Suprapubic skin (tissue), 4 donors: ENCODE measurements at regions not wholly inside any gene's neighbourhood (a gene's known extent, or its start where the extent isn't known, plus 50 kb on each side); places are given as distances from the start of the nearest gene placed in this dataset.

Experiments
- DNase-seq, 2 donors: peaks; one replicate each; pipeline ENCODE4 v3.0.0-alpha.2; 2019; ENCODE audit warnings: low spot score in 2 of 2
- H3K27ac ChIP-seq: fragments of 200-600 bp; sonication (generic); one replicate; pipeline ENCODE4 v1.5.1; 2019
- H3K27me3 ChIP-seq: fragments of 200-600 bp; sonication (generic); one replicate; pipeline ENCODE4 v1.5.1; 2019
- H3K36me3 ChIP-seq: fragments of 200-600 bp; sonication (generic); one replicate; pipeline ENCODE4 v1.5.1; 2019
- H3K4me1 ChIP-seq: fragments of 200-600 bp; sonication (generic); one replicate; pipeline ENCODE4 v1.5.1; 2019
- H3K4me3 ChIP-seq: fragments of 200-600 bp; sonication (generic); one replicate; pipeline ENCODE4 v1.5.1; 2019; ENCODE audit warnings: mild to moderate bottlenecking
- H3K9me3 ChIP-seq: fragments of 200-600 bp; sonication (generic); one replicate; pipeline ENCODE4 v1.5.1; 2019
- EP300 ChIP-seq: sonication (generic); formaldehyde crosslinking; IDR thresholded peaks from one replicate; pipeline ENCODE4 v1.6.1; 2017; ENCODE audit warnings: antibody characterized with exemption
- POLR2A ChIP-seq, 2 donors: fragments of 450-650 bp; IDR thresholded peaks; one replicate each; pipeline ENCODE4 v1.6.1; 2017; ENCODE audit warnings: antibody characterized with exemption in 2 of 2, mild to moderate bottlenecking in 2 of 2, moderate library complexity in 2 of 2
- POLR2AphosphoS5 ChIP-seq, 3 donors: sonication (generic); formaldehyde crosslinking; IDR thresholded peaks; one replicate each; pipeline ENCODE4 v1.6.1; 2017; ENCODE audit warnings: antibody characterized with exemption in 3 of 3
- WGBS: methylation state at CpG from one replicate; pipeline ENCODE4 v1.1.5; 2018; 5-methylcytosine and 5-hydroxymethylcytosine counted together
- TF ChIP-seq, protein P1 (sequence below), 2 donors: fragments of 200-600 bp in 1 of 2; fragments of 450-650 bp in 1 of 2; sonication (generic) in 1 of 2; IDR thresholded peaks; one replicate each; pipeline ENCODE4 v1.5.1; 2016 to 2019; ENCODE audit warnings: antibody characterized with exemption in 2 of 2, mild to moderate bottlenecking in 1 of 2, moderate library complexity in 1 of 2

DNA sequence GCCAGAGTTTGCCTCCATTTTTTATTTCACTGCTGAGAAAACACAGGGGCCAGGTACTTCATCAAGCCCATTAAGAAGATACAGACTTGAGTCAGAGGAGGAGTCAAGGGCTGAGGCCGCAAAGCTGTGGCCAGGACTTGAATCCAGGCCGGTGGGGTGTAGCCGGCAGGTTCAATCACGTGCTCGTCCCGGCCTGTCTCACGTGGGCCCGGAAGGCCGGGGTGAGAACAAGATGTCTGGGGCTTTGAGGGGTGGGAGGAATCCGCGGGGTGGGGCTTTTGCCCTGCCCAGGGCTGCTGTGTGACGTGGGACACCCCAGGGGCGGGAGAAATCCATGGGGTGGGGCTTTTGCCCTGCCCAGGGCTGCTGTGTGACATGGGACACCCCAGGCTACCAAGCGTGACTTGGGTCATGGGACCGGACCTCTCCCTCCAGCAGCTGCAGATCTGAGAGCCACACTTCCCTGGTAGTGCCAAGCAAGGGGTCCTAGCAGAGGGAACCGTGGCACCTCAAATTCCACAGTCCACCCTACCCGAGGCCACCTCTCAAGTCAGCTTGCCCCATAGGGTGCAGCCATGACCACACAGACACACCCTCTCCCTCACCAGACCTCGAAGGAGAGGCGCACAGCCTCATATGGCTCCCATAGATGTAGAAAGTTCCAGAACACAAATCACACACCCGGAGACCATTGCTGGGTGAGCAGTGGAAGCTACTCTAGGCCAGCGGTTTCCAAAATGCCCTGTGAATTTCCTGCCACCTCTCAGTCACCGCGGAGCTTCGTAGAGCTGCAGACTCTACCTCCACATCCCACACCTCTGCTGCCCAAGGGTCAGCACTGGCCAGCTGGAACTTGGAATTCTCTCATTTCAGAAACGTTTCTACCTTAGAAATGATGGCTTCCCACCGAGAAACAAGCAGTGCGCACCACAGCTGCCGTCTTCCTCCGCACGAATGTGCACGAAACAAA is 156.1 kb downstream of the DLL1 start:
- no peaks in the 10 kb centered on the region for H3K27me3 ChIP-seq
- H3K36me3 ChIP-seq, result no peaks in the 10 kb centered on the region
- WGBS, result 90% methylated on average over 16 of the region's 31 CpGs
- DNase-seq, result peak in 1 of 2 donors; percentile 49
- no peak overlapping the region for H3K27ac ChIP-seq
- TF ChIP-seq POLR2A (IDR thresholded peaks at IDR 0.05) (no peak), EP300 (no peak), POLR2AphosphoS5 (IDR thresholded peaks at IDR 0.05) (no peak)
- TF ChIP-seq, protein P1, sequence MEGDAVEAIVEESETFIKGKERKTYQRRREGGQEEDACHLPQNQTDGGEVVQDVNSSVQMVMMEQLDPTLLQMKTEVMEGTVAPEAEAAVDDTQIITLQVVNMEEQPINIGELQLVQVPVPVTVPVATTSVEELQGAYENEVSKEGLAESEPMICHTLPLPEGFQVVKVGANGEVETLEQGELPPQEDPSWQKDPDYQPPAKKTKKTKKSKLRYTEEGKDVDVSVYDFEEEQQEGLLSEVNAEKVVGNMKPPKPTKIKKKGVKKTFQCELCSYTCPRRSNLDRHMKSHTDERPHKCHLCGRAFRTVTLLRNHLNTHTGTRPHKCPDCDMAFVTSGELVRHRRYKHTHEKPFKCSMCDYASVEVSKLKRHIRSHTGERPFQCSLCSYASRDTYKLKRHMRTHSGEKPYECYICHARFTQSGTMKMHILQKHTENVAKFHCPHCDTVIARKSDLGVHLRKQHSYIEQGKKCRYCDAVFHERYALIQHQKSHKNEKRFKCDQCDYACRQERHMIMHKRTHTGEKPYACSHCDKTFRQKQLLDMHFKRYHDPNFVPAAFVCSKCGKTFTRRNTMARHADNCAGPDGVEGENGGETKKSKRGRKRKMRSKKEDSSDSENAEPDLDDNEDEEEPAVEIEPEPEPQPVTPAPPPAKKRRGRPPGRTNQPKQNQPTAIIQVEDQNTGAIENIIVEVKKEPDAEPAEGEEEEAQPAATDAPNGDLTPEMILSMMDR (IDR thresholded peaks at IDR 0.05), result no peak
- H3K9me3 ChIP-seq, result no peaks in the 10 kb centered on the region
- H3K4me3 ChIP-seq, result no peak overlapping the region
- peaks cover 22% of the 10 kb centered on the region for H3K4me1 ChIP-seq

DNA sequence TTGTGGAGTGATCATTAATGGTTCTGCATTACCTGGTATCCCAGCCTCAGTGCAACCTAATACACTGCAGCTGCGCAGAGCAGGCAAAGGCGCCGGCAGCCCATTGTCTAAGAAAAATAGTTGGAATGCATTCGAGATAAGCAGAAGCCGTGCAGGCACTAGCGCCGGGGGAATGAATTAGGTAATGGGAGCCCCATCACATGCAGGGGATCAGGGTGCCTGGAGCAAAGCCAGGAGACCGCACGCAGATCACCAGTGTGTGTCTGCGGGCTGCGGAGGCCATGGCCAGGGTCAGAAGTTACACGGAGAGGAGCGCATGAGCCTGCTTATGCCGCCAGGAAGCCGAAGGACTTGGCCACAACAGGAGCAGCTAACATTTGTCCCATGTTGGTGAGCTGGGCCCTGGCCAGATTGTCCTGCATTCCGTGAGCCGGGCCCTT is 156.8 kb downstream of the DLL1 start:
- no peak overlapping the region for H3K27ac ChIP-seq
- no peak overlapping the region for H3K4me3 ChIP-seq
- peak; percentile 39 to 69 for DNase-seq
- peaks cover 29% of the 10 kb centered on the region for H3K4me1 ChIP-seq
- H3K36me3 ChIP-seq, result no peaks in the 10 kb centered on the region
- peaks cover under 1% of the 10 kb centered on the region for H3K27me3 ChIP-seq
- 70% methylated on average over 7 of the region's 17 CpGs for WGBS
- no peaks in the 10 kb centered on the region for H3K9me3 ChIP-seq
- no peak for TF ChIP-seq POLR2A (IDR thresholded peaks at IDR 0.05)
- no peak for TF ChIP-seq POLR2AphosphoS5 (IDR thresholded peaks at IDR 0.05)
- no peak for TF ChIP-seq EP300
- TF ChIP-seq, protein P1 (IDR thresholded peaks at IDR 0.05), result no peak

DNA sequence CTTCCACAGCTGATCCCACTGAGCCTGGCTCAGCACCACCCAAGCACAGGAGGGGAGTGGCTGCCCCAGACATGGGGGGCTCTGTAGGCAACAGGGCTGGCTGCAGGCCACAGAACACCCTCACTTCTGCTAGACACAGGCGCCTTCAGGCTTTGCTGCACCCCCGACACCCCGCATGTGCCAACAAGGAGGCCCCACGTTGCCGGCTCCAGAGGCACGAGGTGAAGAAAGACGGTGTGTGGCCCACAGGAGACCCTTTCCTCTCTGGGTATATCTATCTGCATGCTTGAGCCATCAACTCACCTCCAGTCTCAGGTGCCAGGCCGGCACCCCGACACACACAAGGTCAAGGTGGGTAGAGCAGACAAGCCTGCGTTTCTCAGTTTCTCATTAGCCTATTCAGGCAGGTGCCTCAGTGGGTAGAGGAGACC is 158.3 kb downstream of the DLL1 start:
- H3K9me3 ChIP-seq, result no peaks in the 10 kb centered on the region
- H3K36me3 ChIP-seq, result no peaks in the 10 kb centered on the region
- no peak overlapping the region for H3K27ac ChIP-seq
- no peak overlapping the region for H3K4me3 ChIP-seq
- WGBS, result 89% methylated on average over 9 of the region's 10 CpGs
- peaks cover 20% of the 10 kb centered on the region for H3K4me1 ChIP-seq
- DNase-seq, result peak; percentile 31 to 63
- H3K27me3 ChIP-seq, result peaks cover 3% of the 10 kb centered on the region
- TF ChIP-seq, protein P1 (IDR thresholded peaks at IDR 0.05), result no peak
- TF ChIP-seq EP300, result no peak
- no peak for TF ChIP-seq POLR2A (IDR thresholded peaks at IDR 0.05)
- no peak for TF ChIP-seq POLR2AphosphoS5 (IDR thresholded peaks at IDR 0.05)

DNA sequence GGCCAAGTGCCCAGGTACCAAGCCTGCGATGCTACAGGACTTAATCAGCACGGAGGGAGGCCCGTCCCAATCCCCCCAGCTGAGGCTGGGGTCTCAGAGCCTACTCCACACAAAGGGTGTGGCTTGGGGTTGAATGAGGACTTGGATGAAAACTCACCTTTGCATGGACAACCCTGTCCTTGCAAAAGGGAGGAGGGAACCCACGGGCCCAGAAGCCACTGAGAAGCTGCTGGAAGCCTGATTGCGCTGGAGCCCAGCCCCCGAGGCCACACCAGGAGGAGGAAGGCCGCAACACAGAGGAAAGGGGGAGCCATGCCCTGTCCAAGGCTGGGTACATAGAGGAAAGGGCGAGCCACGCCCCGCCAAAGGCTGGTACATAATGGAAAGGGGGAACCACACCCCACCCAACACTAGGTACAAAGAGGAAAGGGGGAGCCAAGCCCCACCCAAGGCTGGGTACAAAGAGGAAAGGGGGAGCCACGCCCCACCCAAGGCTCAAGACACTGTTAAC is 158.8 kb downstream of the DLL1 start:
- peaks cover 3% of the 10 kb centered on the region for H3K27me3 ChIP-seq
- H3K27ac ChIP-seq, result no peak overlapping the region
- peak in 1 of 2 donors; percentile 62 for DNase-seq
- WGBS, result 87% methylated on average over 8 of the region's 11 CpGs
- no peaks in the 10 kb centered on the region for H3K36me3 ChIP-seq
- H3K4me1 ChIP-seq, result peaks cover 15% of the 10 kb centered on the region
- no peak overlapping the region for H3K4me3 ChIP-seq
- TF ChIP-seq POLR2A (IDR thresholded peaks at IDR 0.05), result no peak
- no peak for TF ChIP-seq EP300
- no peak for TF ChIP-seq POLR2AphosphoS5 (IDR thresholded peaks at IDR 0.05)
- TF ChIP-seq, protein P1 (IDR thresholded peaks at IDR 0.05), result no peak
- H3K9me3 ChIP-seq, result no peaks in the 10 kb centered on the region

DNA sequence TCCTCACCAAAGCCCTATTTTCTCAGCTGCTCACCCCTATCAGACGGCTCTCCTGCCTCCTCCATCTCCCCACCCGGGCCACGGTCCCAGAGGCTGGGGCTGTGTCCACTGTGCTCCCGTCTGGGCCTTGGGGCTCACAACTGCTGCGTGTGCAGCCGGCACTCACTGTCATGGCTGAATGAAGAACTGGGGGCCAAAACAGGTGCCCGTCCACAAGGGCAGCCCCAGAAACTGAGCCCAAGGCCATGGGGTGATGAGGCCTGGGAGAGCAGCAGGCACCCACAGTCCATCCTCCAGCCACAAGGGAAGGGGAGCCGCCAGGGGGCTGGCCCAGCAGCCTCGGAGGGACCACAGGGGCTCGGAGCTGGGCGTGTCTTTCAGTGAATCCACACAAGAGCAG is 159.5 kb downstream of the DLL1 start:
- peak; percentile 37 to 56 for DNase-seq
- no peak overlapping the region for H3K27ac ChIP-seq
- H3K36me3 ChIP-seq, result no peaks in the 10 kb centered on the region
- no peak for TF ChIP-seq POLR2AphosphoS5 (IDR thresholded peaks at IDR 0.05)
- H3K27me3 ChIP-seq, result peaks cover 3% of the 10 kb centered on the region
- H3K4me3 ChIP-seq, result no peak overlapping the region
- peaks cover 11% of the 10 kb centered on the region for H3K4me1 ChIP-seq
- H3K9me3 ChIP-seq, result no peaks in the 10 kb centered on the region
- whole genome bisulfite sequencing, result 83% methylated on average over 11 of the region's 11 CpGs
